ENCODE measurements at regions not wholly inside any gene's neighbourhood (a gene's known extent, or its start where the extent isn't known, plus 50 kb on each side); places are given as distances from the start of the nearest gene placed in this dataset.

GRCh38 chr6:79413562-79414002 is 123.6 kb downstream of the LCA5 start:
- no peak for TF ChIP-seq MEF2A (IDR thresholded peaks at IDR 0.05; ENCODE audit: borderline replicate concordance, low read depth)
- no peak for TF ChIP-seq EZH2phosphoT487 (IDR thresholded peaks at IDR 0.05; ENCODE audit: borderline replicate concordance, low read depth)
- TF ChIP-seq TCF12 (IDR thresholded peaks at IDR 0.05): no peak
- TF ChIP-seq, protein P1, sequence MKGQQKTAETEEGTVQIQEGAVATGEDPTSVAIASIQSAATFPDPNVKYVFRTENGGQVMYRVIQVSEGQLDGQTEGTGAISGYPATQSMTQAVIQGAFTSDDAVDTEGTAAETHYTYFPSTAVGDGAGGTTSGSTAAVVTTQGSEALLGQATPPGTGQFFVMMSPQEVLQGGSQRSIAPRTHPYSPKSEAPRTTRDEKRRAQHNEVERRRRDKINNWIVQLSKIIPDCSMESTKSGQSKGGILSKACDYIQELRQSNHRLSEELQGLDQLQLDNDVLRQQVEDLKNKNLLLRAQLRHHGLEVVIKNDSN (IDR thresholded peaks at IDR 0.05; ENCODE audit: borderline replicate concordance, low read depth): no peak
- no peak for TF ChIP-seq SMC3 (IDR thresholded peaks at IDR 0.05; ENCODE audit: low read depth, low read length)
- TF ChIP-seq YY1 (IDR thresholded peaks at IDR 0.05; ENCODE audit: low read depth): no peak
- no peak for TF ChIP-seq JUND (IDR thresholded peaks at IDR 0.05)
- TF ChIP-seq NFIC (IDR thresholded peaks at IDR 0.05; ENCODE audit: borderline replicate concordance): no peak
- TF ChIP-seq SIN3A (IDR thresholded peaks at IDR 0.05; ENCODE audit: borderline replicate concordance, low read depth, low read length): no peak
- no peak for TF ChIP-seq REST (IDR thresholded peaks at IDR 0.05; ENCODE audit: low read depth, low read length)
- no peak for TF ChIP-seq CHD2 (IDR thresholded peaks at IDR 0.05; ENCODE audit: low read length, partially characterized antibody)
- TF ChIP-seq GABPA (IDR thresholded peaks at IDR 0.05; ENCODE audit: low read depth): no peak
- H4K20me1 ChIP-seq (ENCODE audit: insufficient read depth): no peaks in the 10 kb centered on the region
- H3K27me3 ChIP-seq (ENCODE audit: insufficient read depth): no peaks in the 10 kb centered on the region
- peaks cover 0 to 9% of the 10 kb centered on the region in 2 experiments; a peak in 2 of 4 replicates for H3K4me1 ChIP-seq (ENCODE audit: control insufficient read depth in 1 of 2, insufficient read depth in 2 of 2, low read depth in 1 of 2, low read length in 1 of 2)
- H3K4me3 ChIP-seq (ENCODE audit: low read depth in 2 of 2, low read length in 1 of 2): no peak overlapping the region
- DNase-seq: no peak
- no peak overlapping the region for H3K4me2 ChIP-seq
- POLR2A ChIA-PET: no interaction called here
- no peaks in the 10 kb centered on the region for H3K9me3 ChIP-seq
- H3K9me2 ChIP-seq: no peaks in the 10 kb centered on the region
- H3K36me3 ChIP-seq (replicated peaks in 1 of 2; ENCODE audit: control insufficient read depth in 1 of 2, insufficient read depth in 2 of 2, low read length in 1 of 2): no peaks in the 10 kb centered on the region
- no peak overlapping the region for H2AFZ ChIP-seq (ENCODE audit: low read depth)
- H3K79me2 ChIP-seq (ENCODE audit: insufficient read depth): no peaks in the 10 kb centered on the region
- no peaks in the 10 kb centered on the region for H3F3A ChIP-seq (replicated peaks; ENCODE audit: insufficient read depth)
- H3K27ac ChIP-seq (ENCODE audit: low read depth in 2 of 2, low read length in 1 of 2): no peak overlapping the region
- 6% methylated on average over 2 of the region's 2 CpGs for WGBS (ENCODE audit: low lambda C conversion rate)
- CTCF ChIA-PET: no interaction called here
- H3K9ac ChIP-seq: no peak overlapping the region

DNA sequence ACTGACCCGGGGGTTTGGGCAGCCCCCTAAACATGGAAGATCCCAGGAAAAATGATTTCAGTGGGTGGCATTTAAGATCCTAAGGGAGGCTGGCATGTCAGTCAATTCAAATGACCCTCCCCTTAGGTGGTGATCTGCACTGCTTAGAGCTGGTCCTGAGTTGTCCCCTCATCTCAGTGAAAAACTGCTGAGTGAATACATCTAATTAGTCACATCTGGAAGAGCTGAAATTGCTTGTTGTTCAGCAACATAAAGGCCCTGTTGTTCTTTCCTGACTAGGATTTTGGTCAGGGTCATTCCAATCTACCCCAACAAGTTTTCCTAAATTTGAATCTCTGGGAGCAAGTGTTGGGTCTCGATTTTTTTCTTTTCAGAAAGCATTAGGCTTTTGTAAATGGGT is 126.4 kb downstream of the LCA5 start:
- no peaks in the 10 kb centered on the region for H3F3A ChIP-seq (replicated peaks; ENCODE audit: insufficient read depth)
- no peaks in the 10 kb centered on the region for H4K20me1 ChIP-seq (ENCODE audit: insufficient read depth)
- H2AFZ ChIP-seq (ENCODE audit: low read depth): no peak overlapping the region
- peak; percentile 12 for DNase-seq
- H3K9ac ChIP-seq: no peak overlapping the region
- no peaks in the 10 kb centered on the region; the same call in 1 of the 2 replicates for H3K27me3 ChIP-seq (ENCODE audit: insufficient read depth)
- POLR2A ChIA-PET: no interaction called here
- CTCF ChIA-PET: interaction anchor here (0.7 to 0.9 kb wide), 2 partner anchors 11 to 27 kb away, joined by 3 read pairs; no protein-coding TSS in a partner anchor
- H3K27ac ChIP-seq (ENCODE audit: low read depth in 2 of 2, low read length in 1 of 2): no peak overlapping the region
- WGBS (ENCODE audit: low lambda C conversion rate): 45% methylated on average over 2 of the region's 2 CpGs
- H3K9me2 ChIP-seq: no peaks in the 10 kb centered on the region
- peaks cover 0 to 9% of the 10 kb centered on the region in 2 experiments; a peak in 2 of 4 replicates for H3K4me1 ChIP-seq (ENCODE audit: control insufficient read depth in 1 of 2, insufficient read depth in 2 of 2, low read depth in 1 of 2, low read length in 1 of 2)
- H3K4me2 ChIP-seq: no peak overlapping the region
- no peaks in the 10 kb centered on the region for H3K79me2 ChIP-seq (ENCODE audit: insufficient read depth)
- no peaks in the 10 kb centered on the region for H3K9me3 ChIP-seq
- H3K4me3 ChIP-seq (ENCODE audit: low read depth in 2 of 2, low read length in 1 of 2): no peak overlapping the region
- no peaks in the 10 kb centered on the region for H3K36me3 ChIP-seq (replicated peaks in 1 of 2; ENCODE audit: control insufficient read depth in 1 of 2, insufficient read depth in 2 of 2, low read length in 1 of 2)
- no peak for TF ChIP-seq NRF1 (IDR thresholded peaks at IDR 0.05; ENCODE audit: low read depth, low read length)
- TF ChIP-seq REST (IDR thresholded peaks at IDR 0.05; ENCODE audit: low read depth, low read length): no peak
- TF ChIP-seq, protein P2, sequence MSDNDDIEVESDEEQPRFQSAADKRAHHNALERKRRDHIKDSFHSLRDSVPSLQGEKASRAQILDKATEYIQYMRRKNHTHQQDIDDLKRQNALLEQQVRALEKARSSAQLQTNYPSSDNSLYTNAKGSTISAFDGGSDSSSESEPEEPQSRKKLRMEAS (IDR thresholded peaks at IDR 0.05; ENCODE audit: low read depth): no peak
- no peak for TF ChIP-seq ELF1 (IDR thresholded peaks at IDR 0.05)
- no peak for TF ChIP-seq RXRA (IDR thresholded peaks at IDR 0.05; ENCODE audit: borderline replicate concordance, low read depth)
- no peak for TF ChIP-seq RCOR1 (IDR thresholded peaks at IDR 0.05; ENCODE audit: low read length)
- TF ChIP-seq, protein P1 (IDR thresholded peaks at IDR 0.05; ENCODE audit: borderline replicate concordance, low read depth): no peak
- no peak for TF ChIP-seq CHD2 (IDR thresholded peaks at IDR 0.05; ENCODE audit: low read length, partially characterized antibody)
- TF ChIP-seq TEAD4 (IDR thresholded peaks at IDR 0.05; ENCODE audit: borderline replicate concordance, insufficient read depth): no peak
- no peak for TF ChIP-seq PBX3 (IDR thresholded peaks at IDR 0.05)

All from SK-N-SH (cell line).